HFF-Myc (cell line): ENCODE measurements at regions not wholly inside any gene's neighbourhood (a gene's known extent, or its start where the extent isn't known, plus 50 kb on each side); places are given as distances from the start of the nearest gene placed in this dataset.
"Not testable (repeated sequence)": the region's sequence is repeated elsewhere in the genome, so short reads cannot be mapped to it uniquely, and the experiment has no call there.

Source experiments
- DNase-seq: peaks from one replicate; pipeline ENCODE4 v3.0.0-alpha.2; 2011; ENCODE audit warnings: low read depth; ENCODE audit errors: extremely low read depth
- H3K4me3 ChIP-seq: replicated peaks from 2 replicates; pipeline ENCODE4 v1.5.1; 2011; ENCODE audit warnings: low read depth, mild to moderate bottlenecking, control low read depth, low read length
- TF ChIP-seq, protein P1 (sequence below): IDR thresholded peaks from 2 replicates; pipeline ENCODE4 v1.5.1; 2012; ENCODE audit warnings: mild to moderate bottlenecking, low read depth, low read length, control low read depth; ENCODE audit errors: missing control alignments

DNA sequence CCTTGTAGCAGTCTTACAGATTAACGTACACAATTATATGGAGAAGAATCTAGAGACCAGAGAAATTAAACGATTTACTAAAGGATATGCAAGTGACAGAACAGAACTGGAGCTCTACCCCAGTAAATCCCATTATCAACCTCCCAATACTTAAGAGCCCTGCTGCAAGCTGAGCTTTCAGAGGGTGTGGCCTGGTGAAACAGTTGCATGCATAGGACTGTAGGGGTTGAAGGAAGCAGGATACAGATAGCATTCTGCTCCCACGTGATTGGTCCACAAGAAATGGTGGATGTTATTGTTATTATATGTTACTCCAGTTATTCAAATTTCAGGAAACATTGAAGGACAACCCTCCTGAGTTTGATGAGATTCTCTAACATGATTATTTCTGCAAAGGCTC is 210.8 kb upstream of the THUMPD2 start:
- no peak for DNase-seq
- TF ChIP-seq, protein P1, sequence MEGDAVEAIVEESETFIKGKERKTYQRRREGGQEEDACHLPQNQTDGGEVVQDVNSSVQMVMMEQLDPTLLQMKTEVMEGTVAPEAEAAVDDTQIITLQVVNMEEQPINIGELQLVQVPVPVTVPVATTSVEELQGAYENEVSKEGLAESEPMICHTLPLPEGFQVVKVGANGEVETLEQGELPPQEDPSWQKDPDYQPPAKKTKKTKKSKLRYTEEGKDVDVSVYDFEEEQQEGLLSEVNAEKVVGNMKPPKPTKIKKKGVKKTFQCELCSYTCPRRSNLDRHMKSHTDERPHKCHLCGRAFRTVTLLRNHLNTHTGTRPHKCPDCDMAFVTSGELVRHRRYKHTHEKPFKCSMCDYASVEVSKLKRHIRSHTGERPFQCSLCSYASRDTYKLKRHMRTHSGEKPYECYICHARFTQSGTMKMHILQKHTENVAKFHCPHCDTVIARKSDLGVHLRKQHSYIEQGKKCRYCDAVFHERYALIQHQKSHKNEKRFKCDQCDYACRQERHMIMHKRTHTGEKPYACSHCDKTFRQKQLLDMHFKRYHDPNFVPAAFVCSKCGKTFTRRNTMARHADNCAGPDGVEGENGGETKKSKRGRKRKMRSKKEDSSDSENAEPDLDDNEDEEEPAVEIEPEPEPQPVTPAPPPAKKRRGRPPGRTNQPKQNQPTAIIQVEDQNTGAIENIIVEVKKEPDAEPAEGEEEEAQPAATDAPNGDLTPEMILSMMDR = no peak
- H3K4me3 ChIP-seq = no peak overlapping the region

DNA sequence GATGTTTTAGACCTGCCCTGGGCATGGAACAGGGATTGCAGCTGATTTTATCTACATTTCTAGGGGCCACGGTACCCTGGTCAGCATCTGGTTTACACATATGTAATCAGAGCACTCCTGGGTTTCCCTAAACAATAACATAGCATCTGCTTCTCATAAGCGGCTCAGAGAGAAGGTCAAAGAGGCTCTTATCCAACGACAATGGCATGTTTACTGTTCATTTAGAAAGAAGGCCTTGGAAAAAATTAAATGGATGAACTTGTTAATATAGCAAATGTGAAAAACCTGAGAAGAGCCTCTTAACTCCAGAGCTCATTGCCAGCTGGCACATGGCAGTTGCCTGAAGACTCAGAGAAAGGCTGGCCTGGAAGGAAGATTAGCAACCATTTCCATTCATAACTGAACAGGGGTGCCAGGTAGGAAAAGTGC is 202.8 kb upstream of the THUMPD2 start:
- DNase-seq = peak; percentile 59
- TF ChIP-seq, protein P1 = no peak
- no peak overlapping the region for H3K4me3 ChIP-seq

GRCh38 chr2:39975476-39976020 is 196.5 kb upstream of the THUMPD2 start:
- TF ChIP-seq, protein P1 = no peak
- DNase-seq = no peak
- no peak overlapping the region for H3K4me3 ChIP-seq

- no peak for DNase-seq
- no peak overlapping the region for H3K4me3 ChIP-seq
- TF ChIP-seq, protein P1 = no peak
Measured at GRCh38 chr2:39968037-39968436, 189.0 kb upstream of the THUMPD2 start.

DNA sequence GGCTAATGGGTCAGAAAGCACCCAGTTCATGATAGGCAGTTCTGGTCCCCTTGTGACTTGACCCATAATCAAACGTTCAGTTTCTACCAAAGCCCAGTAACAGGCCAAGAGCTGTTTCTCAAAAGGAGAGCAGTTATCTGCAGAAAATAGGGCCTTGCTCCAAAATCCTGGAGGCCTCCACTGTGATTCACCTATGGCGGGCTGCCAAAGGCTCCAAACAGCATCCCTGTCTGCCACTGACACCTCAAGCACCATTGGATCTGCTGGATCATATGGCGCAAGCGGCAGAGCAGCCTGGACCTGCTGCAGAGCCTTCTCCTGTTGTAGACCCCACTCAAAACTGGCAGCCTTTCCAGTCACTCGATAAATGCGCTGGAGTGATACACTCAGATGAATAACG is 181.6 kb upstream of the THUMPD2 start:
- not testable (repeated sequence) for DNase-seq, H3K4me3 ChIP-seq

GRCh38 chr2:39954346-39954745 is 175.3 kb upstream of the THUMPD2 start:
- no peak overlapping the region for H3K4me3 ChIP-seq
- TF ChIP-seq, protein P1 = no peak
- no peak for DNase-seq

- no peak overlapping the region for H3K4me3 ChIP-seq
- TF ChIP-seq, protein P1 = no peak
- no peak for DNase-seq
Measured at GRCh38 chr2:39949131-39949530, 170.1 kb upstream of the THUMPD2 start.
